Suprapubic skin (tissue), 3 donors: ENCODE measurements at regions not wholly inside any gene's neighbourhood (a gene's known extent, or its start where the extent isn't known, plus 50 kb on each side); places are given as distances from the start of the nearest gene placed in this dataset.
"Not testable (repeated sequence)": the region's sequence is repeated elsewhere in the genome, so short reads cannot be mapped to it uniquely, and the experiment has no call there.

Experiments
- POLR2A ChIP-seq, 2 donors: fragments of 450-650 bp; IDR thresholded peaks; one replicate each; pipeline ENCODE4 v1.6.1; 2017; ENCODE audit warnings: antibody characterized with exemption in 2 of 2, mild to moderate bottlenecking in 2 of 2, moderate library complexity in 2 of 2
- TF ChIP-seq, protein P1 (sequence below), 2 donors: fragments of 200-600 bp in 1 of 2; fragments of 450-650 bp in 1 of 2; sonication (generic) in 1 of 2; IDR thresholded peaks; one replicate each; pipeline ENCODE4 v1.5.1; 2016 to 2019; ENCODE audit warnings: antibody characterized with exemption in 2 of 2, mild to moderate bottlenecking in 1 of 2, moderate library complexity in 1 of 2

DNA sequence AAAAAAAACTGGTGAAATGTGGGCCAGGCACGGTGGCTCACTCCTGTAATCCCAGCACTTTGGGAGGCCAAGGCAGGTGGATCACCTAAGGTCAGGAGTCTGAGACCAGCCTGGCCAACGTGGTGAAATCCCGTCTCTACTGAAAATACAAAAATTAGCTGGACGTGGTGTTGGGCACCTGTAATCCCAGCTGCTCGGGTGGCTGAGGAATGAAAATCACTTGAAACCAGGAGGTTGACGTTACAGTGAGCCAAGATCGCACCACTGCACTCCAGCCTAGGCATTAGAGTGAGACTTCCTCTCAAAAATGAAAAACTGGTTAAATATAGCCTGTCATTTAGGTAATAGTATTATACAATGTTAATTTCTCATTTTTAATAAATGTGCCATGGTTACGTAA is 1692.0 kb downstream of the SPATA31A7 start:
- TF ChIP-seq, protein P1, sequence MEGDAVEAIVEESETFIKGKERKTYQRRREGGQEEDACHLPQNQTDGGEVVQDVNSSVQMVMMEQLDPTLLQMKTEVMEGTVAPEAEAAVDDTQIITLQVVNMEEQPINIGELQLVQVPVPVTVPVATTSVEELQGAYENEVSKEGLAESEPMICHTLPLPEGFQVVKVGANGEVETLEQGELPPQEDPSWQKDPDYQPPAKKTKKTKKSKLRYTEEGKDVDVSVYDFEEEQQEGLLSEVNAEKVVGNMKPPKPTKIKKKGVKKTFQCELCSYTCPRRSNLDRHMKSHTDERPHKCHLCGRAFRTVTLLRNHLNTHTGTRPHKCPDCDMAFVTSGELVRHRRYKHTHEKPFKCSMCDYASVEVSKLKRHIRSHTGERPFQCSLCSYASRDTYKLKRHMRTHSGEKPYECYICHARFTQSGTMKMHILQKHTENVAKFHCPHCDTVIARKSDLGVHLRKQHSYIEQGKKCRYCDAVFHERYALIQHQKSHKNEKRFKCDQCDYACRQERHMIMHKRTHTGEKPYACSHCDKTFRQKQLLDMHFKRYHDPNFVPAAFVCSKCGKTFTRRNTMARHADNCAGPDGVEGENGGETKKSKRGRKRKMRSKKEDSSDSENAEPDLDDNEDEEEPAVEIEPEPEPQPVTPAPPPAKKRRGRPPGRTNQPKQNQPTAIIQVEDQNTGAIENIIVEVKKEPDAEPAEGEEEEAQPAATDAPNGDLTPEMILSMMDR (IDR thresholded peaks at IDR 0.05): not testable (repeated sequence)
- TF ChIP-seq POLR2A (IDR thresholded peaks at IDR 0.05): not testable (repeated sequence)
